Esophagus squamous epithelium (tissue), 5 donors: ENCODE measurements at regions not wholly inside any gene's neighbourhood (a gene's known extent, or its start where the extent isn't known, plus 50 kb on each side); places are given as distances from the start of the nearest gene placed in this dataset.

Source experiments
- DNase-seq: peaks from one replicate; lab custom pipeline; 2025; lab: John Stamatoyannopoulos, UW
- H3K27ac ChIP-seq, 4 donors: fragments of 200-600 bp; sonication (generic); one replicate each; pipeline ENCODE4 v1.5.1; 2016 to 2019; ENCODE audit warnings: mild to moderate bottlenecking in 1 of 4
- H3K27me3 ChIP-seq, 4 donors: fragments of 200-600 bp; sonication (generic); 1 replicate in 3 of 4; 2 replicates in 1 of 4; pipeline versions ENCODE4 v1.5.1 to v1.6.0; 2017 to 2021; ENCODE audit warnings: antibody characterized with exemption in 1 of 4
- H3K36me3 ChIP-seq, 3 donors: fragments of 200-600 bp; sonication (generic); one replicate each; pipeline ENCODE4 v1.5.1; 2016 to 2019
- H3K4me1 ChIP-seq, 3 donors: fragments of 200-600 bp; sonication (generic); one replicate each; pipeline ENCODE4 v1.5.1; 2017 to 2019
- H3K4me3 ChIP-seq, 4 donors: fragments of 200-600 bp; sonication (generic); 1 replicate in 3 of 4; 2 replicates in 1 of 4; pipeline ENCODE4 v1.5.1; 2016 to 2019; ENCODE audit warnings: mild to moderate bottlenecking in 2 of 4, moderate library complexity in 1 of 4
- H3K9me3 ChIP-seq, 3 donors: fragments of 200-600 bp; sonication (generic); one replicate each; pipeline ENCODE4 v1.5.1; 2016 to 2019
- CTCF ChIP-seq, 6 experiments: fragments of 450-650 bp in 4 of 6; fragments of 200-600 bp in 2 of 6; sonication (generic) in 2 of 6; IDR thresholded peaks; one replicate each; pipeline ENCODE4 v1.5.1; 2016 to 2019; ENCODE audit warnings: antibody characterized with exemption in 6 of 6, mild to moderate bottlenecking in 4 of 6, moderate library complexity in 4 of 6
- POLR2A ChIP-seq, 4 donors: fragments of 450-650 bp; IDR thresholded peaks; one replicate each; pipeline ENCODE4 v1.6.1; 2017; ENCODE audit warnings: antibody characterized with exemption in 4 of 4, mild to moderate bottlenecking in 4 of 4, moderate library complexity in 3 of 4
- WGBS, 2 donors: methylation state at CpG; one replicate each; pipeline ENCODE4 v1.1.5; 2018; 5-methylcytosine and 5-hydroxymethylcytosine counted together
- intact Hi-C: fragments of 100-400 bp; cut with DNase I; formaldehyde crosslinking; loops from one replicate; pipeline ENCODE4 v1.15.0; 2022
- donor health status: DM: yes; HTN: yes; CAD: no.

GRCh38 chr15:62896969-62897486 lies 145.5 kb upstream of the TPM1 start:
- H3K27ac ChIP-seq, result peak overlapping the region; percentile 69 to 84 (median 81)
- no peaks in the 10 kb centered on the region for H3K9me3 ChIP-seq
- H3K4me1 ChIP-seq, result peaks cover 8 to 46% (median 35%) of the 10 kb centered on the region in 3 donors
- peak overlapping the region in 2 of 4 donors; percentile 25 to 50 for H3K4me3 ChIP-seq
- 27 to 40% methylated on average over 2 to 14 of the region's 19 CpGs for WGBS, 2 donors
- intact Hi-C loops, result no loop called here
- H3K27me3 ChIP-seq, result peaks cover 0 to under 1% (median 0%) of the 10 kb centered on the region in 4 donors
- peak; percentile 7 for DNase-seq
- no peak for TF ChIP-seq POLR2A (IDR thresholded peaks at IDR 0.05)
- TF ChIP-seq CTCF (IDR thresholded peaks at IDR 0.05), result no peak
- no peaks in the 10 kb centered on the region for H3K36me3 ChIP-seq

- H3K36me3 ChIP-seq, result no peaks in the 10 kb centered on the region
- H3K9me3 ChIP-seq, result no peaks in the 10 kb centered on the region
- H3K27ac ChIP-seq, result peak overlapping the region; percentile 69 to 84 (median 81)
- WGBS, 2 donors, result 51 to 56% methylated on average over 3 of the region's 8 CpGs
- H3K4me3 ChIP-seq, result peak overlapping the region in 2 of 4 donors; percentile 25 to 50
- peaks cover 8 to 46% (median 35%) of the 10 kb centered on the region in 3 donors for H3K4me1 ChIP-seq
- intact Hi-C loops, result no loop called here
- TF ChIP-seq CTCF (IDR thresholded peaks at IDR 0.05), result no peak
- TF ChIP-seq POLR2A (IDR thresholded peaks at IDR 0.05), result no peak
- DNase-seq, result no peak
- H3K27me3 ChIP-seq, result no peaks in the 10 kb centered on the region
Measured at GRCh38 chr15:62897634-62898033, 144.9 kb upstream of the TPM1 start.

DNA sequence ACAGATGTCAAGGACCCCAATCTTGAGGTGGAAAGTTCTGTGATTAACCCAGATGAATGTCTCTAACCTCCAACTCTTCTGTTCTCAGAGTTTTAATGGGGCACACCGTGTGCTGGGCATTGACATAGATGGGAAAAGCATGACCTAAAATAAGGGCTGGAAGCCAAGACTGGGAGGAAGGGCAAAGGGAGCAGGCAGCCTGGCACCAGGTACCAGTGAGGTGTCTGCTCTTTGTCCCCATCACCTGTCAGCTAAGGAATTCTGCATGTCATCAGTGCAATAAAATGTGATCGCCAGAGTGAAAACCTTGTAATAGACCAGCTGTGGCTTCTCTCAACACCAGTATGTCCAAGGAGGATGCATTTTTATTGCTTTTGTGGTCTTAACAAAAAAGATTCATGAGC lies 143.5 kb upstream of the TPM1 start:
- H3K27ac ChIP-seq, result peak overlapping the region in 3 of 4 donors; percentile 77 to 84 (median 79)
- H3K9me3 ChIP-seq, result no peaks in the 10 kb centered on the region
- no peak for DNase-seq
- no peak for TF ChIP-seq POLR2A (IDR thresholded peaks at IDR 0.05)
- TF ChIP-seq CTCF (IDR thresholded peaks at IDR 0.05), result no peak
- 58 to 68% methylated on average over 2 of the region's 2 CpGs for WGBS, 2 donors
- intact Hi-C loops, result no loop called here
- no peaks in the 10 kb centered on the region for H3K36me3 ChIP-seq
- no peak overlapping the region for H3K4me3 ChIP-seq
- no peaks in the 10 kb centered on the region for H3K27me3 ChIP-seq
- H3K4me1 ChIP-seq, result peaks cover 8 to 46% (median 35%) of the 10 kb centered on the region in 3 donors

DNA sequence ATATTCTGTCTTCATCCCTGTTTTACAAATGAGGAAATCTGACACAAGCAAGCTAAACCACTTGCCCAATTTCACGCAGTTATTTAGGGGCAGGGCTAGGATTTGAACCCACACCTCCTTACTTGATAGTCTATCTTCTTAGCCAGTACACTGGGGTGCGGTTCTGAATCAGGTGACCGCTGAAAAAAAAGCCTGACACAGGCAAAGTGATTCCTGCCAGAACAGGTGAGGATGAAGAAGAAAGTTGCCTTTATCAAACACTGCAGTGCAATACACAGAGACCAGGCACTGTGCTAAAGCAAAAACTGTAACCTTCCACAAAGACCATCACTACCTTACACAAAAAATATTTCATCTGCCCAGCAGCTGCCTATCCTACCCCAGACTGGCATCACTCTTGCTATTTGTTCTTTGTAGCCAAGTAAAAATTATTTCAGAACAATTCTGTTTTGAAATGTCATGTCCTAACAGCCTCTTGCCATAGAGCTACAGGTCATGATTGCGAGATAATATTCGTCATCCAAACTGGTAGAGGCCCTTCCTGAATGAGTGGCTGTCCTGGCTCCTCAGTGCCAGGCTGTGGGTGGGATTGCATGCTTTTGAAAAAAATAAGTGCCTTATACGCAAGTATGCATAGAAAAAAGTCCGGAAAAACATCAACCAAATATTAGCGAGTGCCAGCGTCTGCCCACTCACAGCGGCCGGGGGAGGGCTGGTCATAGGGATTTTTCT lies 142.3 kb upstream of the TPM1 start:
- peaks cover 8 to 44% (median 30%) of the 10 kb centered on the region in 3 donors for H3K4me1 ChIP-seq
- H3K4me3 ChIP-seq, result no peak overlapping the region
- H3K36me3 ChIP-seq, result no peaks in the 10 kb centered on the region
- intact Hi-C loops, result no loop called here
- no peak for DNase-seq
- 61 to 62% methylated on average over 9 to 11 of the region's 11 CpGs for WGBS, 2 donors
- TF ChIP-seq CTCF (IDR thresholded peaks at IDR 0.05), result no peak
- no peak for TF ChIP-seq POLR2A (IDR thresholded peaks at IDR 0.05)
- H3K27me3 ChIP-seq, result no peaks in the 10 kb centered on the region
- peak overlapping the region in 3 of 4 donors; percentile 77 to 84 (median 79) for H3K27ac ChIP-seq
- no peaks in the 10 kb centered on the region for H3K9me3 ChIP-seq

GRCh38 chr15:62901087-62901486 lies 141.5 kb upstream of the TPM1 start:
- TF ChIP-seq CTCF (IDR thresholded peaks at IDR 0.05), result no peak
- no peak for TF ChIP-seq POLR2A (IDR thresholded peaks at IDR 0.05)
- intact Hi-C loops, result no loop called here
- Histone ChIP-seq H3K27me3 (no peaks in the 10 kb centered on the region), H3K4me3 (no peak overlapping the region), H3K9me3 (no peaks in the 10 kb centered on the region), H3K27ac (peak overlapping the region; percentile 22 to 84 (median 78)), H3K4me1 (peaks cover 5 to 35% (median 22%) of the 10 kb centered on the region in 3 donors), H3K36me3 (no peaks in the 10 kb centered on the region)
- no peak for DNase-seq
- 75 to 90% methylated on average over 11 to 12 of the region's 14 CpGs for WGBS, 2 donors
